Brain microvascular endothelial cell (primary cell): ENCODE measurements at regions not wholly inside any gene's neighbourhood (a gene's known extent, or its start where the extent isn't known, plus 50 kb on each side); places are given as distances from the start of the nearest gene placed in this dataset.

ENCODE experiments used
- DNase-seq: peaks from one replicate; pipeline ENCODE4 v3.0.0-alpha.2; 2020
- H3K27ac ChIP-seq: fragments of 250-450 bp; sonication (Bioruptor Pico); 2 replicates; pipeline ENCODE4 v1.5.1; 2020; ENCODE audit warnings: mild to moderate bottlenecking, moderate library complexity
- H3K27me3 ChIP-seq: fragments of 250-450 bp; sonication (Bioruptor Pico); replicated peaks from 2 replicates; pipeline ENCODE4 v1.5.1; 2020; ENCODE audit warnings: mild to moderate bottlenecking
- H3K36me3 ChIP-seq: fragments of 250-450 bp; sonication (Bioruptor Pico); replicated peaks from 2 replicates; pipeline ENCODE4 v1.5.1; 2020; ENCODE audit warnings: mild to moderate bottlenecking
- H3K4me3 ChIP-seq: 2 replicates; pipeline ENCODE4 v1.5.1; 2011; ENCODE audit warnings: low read depth, mild to moderate bottlenecking, control low read depth, low read length, moderate library complexity
- in situ Hi-C: cut with HindIII; loops from 2 replicates; pipeline ENCODE4 v1.10.0; 2017; ENCODE audit warnings: low sequenced_read_pairs, low pct_ligation_motif_present
- TF ChIP-seq, protein P1 (sequence below): IDR thresholded peaks from 2 replicates; pipeline ENCODE4 v1.5.1; 2011; ENCODE audit warnings: low read depth, mild to moderate bottlenecking, moderate library complexity, low read length, control low read depth, inconsistent platforms; ENCODE audit errors: missing control alignments

DNA sequence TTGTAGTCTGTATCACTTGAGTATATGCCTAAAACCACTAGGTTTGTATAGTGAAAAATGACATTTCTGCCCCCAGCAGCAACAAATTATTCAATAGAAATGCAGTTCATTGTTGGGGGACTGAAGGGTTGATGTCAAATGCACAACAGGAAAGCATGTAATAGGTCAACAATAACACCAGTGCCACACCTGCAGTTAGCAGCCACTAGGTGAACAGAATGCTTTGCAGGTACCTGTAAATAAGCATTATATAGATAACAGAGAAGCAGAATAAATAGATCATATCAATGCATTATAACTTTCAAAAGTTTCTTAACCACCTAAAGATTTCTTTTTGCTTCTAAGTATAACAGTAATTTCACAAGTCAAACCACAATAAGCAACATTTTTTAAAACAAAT lies 435.9 kb upstream of the DMAC1 start:
- Histone ChIP-seq H3K4me3 (no peak overlapping the region), H3K36me3 (no peaks in the 10 kb centered on the region), H3K27ac (no peak overlapping the region), H3K27me3 (no peaks in the 10 kb centered on the region)
- DNase-seq, result no peak
- in situ Hi-C loops, result no loop called here
- TF ChIP-seq, protein P1, sequence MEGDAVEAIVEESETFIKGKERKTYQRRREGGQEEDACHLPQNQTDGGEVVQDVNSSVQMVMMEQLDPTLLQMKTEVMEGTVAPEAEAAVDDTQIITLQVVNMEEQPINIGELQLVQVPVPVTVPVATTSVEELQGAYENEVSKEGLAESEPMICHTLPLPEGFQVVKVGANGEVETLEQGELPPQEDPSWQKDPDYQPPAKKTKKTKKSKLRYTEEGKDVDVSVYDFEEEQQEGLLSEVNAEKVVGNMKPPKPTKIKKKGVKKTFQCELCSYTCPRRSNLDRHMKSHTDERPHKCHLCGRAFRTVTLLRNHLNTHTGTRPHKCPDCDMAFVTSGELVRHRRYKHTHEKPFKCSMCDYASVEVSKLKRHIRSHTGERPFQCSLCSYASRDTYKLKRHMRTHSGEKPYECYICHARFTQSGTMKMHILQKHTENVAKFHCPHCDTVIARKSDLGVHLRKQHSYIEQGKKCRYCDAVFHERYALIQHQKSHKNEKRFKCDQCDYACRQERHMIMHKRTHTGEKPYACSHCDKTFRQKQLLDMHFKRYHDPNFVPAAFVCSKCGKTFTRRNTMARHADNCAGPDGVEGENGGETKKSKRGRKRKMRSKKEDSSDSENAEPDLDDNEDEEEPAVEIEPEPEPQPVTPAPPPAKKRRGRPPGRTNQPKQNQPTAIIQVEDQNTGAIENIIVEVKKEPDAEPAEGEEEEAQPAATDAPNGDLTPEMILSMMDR, result no peak

DNA sequence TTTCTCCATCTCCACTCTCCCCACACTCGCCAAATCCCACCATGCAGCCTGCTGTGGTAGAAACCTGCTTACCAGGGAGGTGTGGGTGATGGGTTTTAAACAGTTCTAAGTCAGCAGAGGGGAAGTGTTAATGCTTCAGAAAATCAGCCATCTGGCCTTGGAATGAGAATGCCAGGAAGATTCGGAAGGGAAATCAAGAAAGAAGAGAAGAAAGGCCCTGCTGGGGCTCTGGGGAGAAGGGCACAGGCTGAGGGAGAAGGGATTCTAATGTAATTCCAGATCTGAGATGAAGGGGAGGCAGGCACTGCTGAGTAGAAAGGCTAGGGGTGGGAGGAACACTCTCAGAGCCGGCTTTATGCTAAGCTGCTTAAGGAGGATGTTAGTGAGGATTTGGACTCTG lies 434.7 kb upstream of the DMAC1 start:
- H3K4me3 ChIP-seq, result no peak overlapping the region
- TF ChIP-seq, protein P1, result no peak
- DNase-seq, result no peak
- in situ Hi-C loops, result no loop called here
- no peak overlapping the region for H3K27ac ChIP-seq
- H3K27me3 ChIP-seq, result no peaks in the 10 kb centered on the region
- no peaks in the 10 kb centered on the region for H3K36me3 ChIP-seq

DNA sequence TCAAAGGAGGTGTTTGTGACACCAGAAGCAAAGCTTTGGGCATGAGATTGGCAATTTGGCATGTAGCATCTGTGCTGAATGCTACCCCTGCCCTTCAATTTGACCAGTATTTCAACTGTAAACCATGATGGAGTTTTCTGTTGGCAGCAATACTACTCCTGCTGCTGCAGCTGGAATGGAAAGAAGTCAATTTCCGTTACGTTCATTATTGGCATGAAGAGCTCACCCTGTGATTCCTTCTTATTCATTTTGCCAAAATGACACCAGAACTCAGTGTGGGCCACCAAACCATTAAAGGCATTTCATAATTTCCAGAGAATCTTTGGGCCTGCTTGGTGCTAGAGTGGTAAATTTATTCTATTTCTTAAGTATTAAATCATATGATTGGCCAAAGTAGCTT lies 433.1 kb upstream of the DMAC1 start:
- Histone ChIP-seq H3K27ac (no peak overlapping the region), H3K27me3 (no peaks in the 10 kb centered on the region), H3K4me3 (no peak overlapping the region), H3K36me3 (no peaks in the 10 kb centered on the region)
- TF ChIP-seq, protein P1, result no peak
- DNase-seq, result no peak
- in situ Hi-C loops, result no loop called here

DNA sequence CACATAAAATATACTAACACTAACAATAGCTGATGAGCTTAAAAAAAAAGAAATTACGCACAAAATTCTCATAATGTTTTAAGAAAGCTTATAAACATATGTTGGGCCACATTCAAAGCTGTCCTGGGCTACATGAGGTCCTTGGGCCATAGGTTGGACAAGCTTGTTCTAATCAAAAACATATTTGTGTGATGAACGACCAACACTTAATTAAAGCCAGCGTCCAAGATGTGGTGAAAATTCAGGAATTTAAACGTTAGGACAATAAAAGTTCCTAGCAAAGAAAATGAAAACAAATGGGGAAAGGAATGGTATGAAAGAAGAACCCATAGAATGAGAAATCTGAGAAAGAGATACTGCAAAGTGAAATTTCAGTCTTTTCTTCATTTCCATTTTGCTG lies 429.6 kb upstream of the DMAC1 start:
- no peak overlapping the region for H3K27ac ChIP-seq
- in situ Hi-C loops, result no loop called here
- no peaks in the 10 kb centered on the region for H3K27me3 ChIP-seq
- no peak for DNase-seq
- TF ChIP-seq, protein P1, result no peak
- H3K36me3 ChIP-seq, result no peaks in the 10 kb centered on the region
- no peak overlapping the region for H3K4me3 ChIP-seq

DNA sequence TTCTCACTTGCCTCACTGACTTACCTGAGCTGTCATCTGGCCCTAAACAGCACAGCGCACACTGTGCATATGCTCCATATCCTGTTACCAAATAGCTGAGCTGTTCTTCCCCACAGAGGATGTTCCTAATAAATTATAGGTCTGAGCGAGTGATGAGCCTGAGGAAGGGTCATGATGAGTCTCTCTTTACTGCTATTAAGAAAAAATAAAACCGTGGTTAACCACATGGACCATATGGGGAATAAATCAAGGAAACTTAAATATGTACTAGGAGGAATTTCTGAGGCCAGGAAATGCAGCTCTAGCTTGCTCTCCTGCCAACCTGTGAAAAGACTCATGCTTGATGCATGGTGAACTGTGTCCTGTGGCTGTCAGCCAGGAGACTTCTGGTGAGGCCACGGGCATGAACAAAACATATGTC lies 424.8 kb upstream of the DMAC1 start:
- no peak for DNase-seq
- Histone ChIP-seq H3K27me3 (no peaks in the 10 kb centered on the region), H3K27ac (no peak overlapping the region), H3K4me3 (no peak overlapping the region), H3K36me3 (no peaks in the 10 kb centered on the region)
- in situ Hi-C loops, result no loop called here
- TF ChIP-seq, protein P1, result no peak

DNA sequence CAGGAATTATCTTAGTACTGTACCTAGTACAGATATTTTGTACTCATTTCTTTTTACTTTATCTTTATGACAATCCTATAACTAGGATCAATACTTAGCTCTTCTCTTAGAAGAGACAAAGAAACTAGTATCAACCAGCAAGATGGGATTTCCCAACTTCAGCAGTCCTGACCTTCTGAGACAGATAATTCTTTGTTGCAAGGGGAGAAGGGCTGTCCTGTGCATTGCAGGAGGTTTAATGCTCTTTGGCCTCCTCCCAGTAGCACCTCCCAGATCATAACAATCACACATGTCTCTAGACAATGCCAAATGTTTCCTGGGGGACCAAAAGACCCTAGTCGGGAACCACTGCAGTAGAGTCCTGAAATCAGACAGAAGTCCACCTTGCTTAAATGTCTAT lies 424.3 kb upstream of the DMAC1 start:
- H3K27me3 ChIP-seq, result no peaks in the 10 kb centered on the region
- no peaks in the 10 kb centered on the region for H3K36me3 ChIP-seq
- in situ Hi-C loops, result no loop called here
- TF ChIP-seq, protein P1, result no peak
- H3K27ac ChIP-seq, result no peak overlapping the region
- H3K4me3 ChIP-seq, result no peak overlapping the region
- DNase-seq, result no peak
